HFFc6 (cell line): ENCODE measurements at regions not wholly inside any gene's neighbourhood (a gene's known extent, or its start where the extent isn't known, plus 50 kb on each side); places are given as distances from the start of the nearest gene placed in this dataset.

Source experiments
- DNase-seq: peaks from one replicate; pipeline ENCODE4 v3.0.0-alpha.2; 2018
- H3K27ac Mint-ChIP-seq: 2 replicates; pipeline ENCODE4 v1.8.0; 2020; ENCODE audit warnings: mild to moderate bottlenecking, mixed read lengths
- H3K27me3 Mint-ChIP-seq: 2 replicates; pipeline ENCODE4 v1.8.0; 2021; ENCODE audit warnings: mild to moderate bottlenecking, moderate library complexity, mixed read lengths; ENCODE audit not compliant: insufficient read depth
- H3K36me3 Mint-ChIP-seq: 2 replicates; pipeline ENCODE4 v1.8.0; 2021; ENCODE audit warnings: low read depth, mixed read lengths
- H3K4me1 Mint-ChIP-seq: 2 replicates; pipeline ENCODE4 v1.8.0; 2020; ENCODE audit warnings: low read depth, mixed read lengths
- H3K4me3 Mint-ChIP-seq: 2 replicates; pipeline ENCODE4 v1.8.0; 2020; ENCODE audit warnings: mild to moderate bottlenecking, moderate library complexity, mixed read lengths
- H3K9me3 Mint-ChIP-seq: 2 replicates; pipeline ENCODE4 v1.8.0; 2020; ENCODE audit warnings: mild to moderate bottlenecking, mixed read lengths
- TF ChIP-seq, protein P1 (sequence below): fragments of 200-600 bp; sonication (generic); IDR thresholded peaks from 2 replicates; pipeline ENCODE4 v1.5.0; 2021; ENCODE audit warnings: antibody characterized with exemption, mild to moderate bottlenecking

DNA sequence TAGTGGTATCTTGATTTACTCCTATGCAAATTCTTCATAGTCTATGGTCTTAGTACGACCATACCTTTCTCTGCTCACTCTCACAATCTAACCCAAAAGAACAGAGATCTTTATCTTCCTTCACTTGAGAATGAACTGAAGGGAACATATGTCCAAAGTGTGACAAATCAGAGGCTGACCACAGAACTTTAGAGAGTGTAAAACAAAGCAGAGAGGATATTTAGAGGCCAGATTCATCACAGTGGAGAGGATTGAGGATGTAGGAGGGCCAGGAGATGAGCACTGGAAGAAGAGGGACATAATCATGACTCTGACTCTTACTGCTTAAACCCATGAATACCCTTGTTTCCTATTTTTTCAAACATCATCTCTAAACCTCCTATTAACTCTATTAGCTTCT, 935.3 kb upstream of the PHF14 start:
- H3K4me1 Mint-ChIP-seq, result no peaks in the 10 kb centered on the region
- DNase-seq, result no peak
- H3K27ac Mint-ChIP-seq, result no peak overlapping the region
- H3K4me3 Mint-ChIP-seq, result no peak overlapping the region
- H3K36me3 Mint-ChIP-seq, result no peaks in the 10 kb centered on the region
- peaks cover 29% of the 10 kb centered on the region for H3K9me3 Mint-ChIP-seq
- TF ChIP-seq, protein P1, sequence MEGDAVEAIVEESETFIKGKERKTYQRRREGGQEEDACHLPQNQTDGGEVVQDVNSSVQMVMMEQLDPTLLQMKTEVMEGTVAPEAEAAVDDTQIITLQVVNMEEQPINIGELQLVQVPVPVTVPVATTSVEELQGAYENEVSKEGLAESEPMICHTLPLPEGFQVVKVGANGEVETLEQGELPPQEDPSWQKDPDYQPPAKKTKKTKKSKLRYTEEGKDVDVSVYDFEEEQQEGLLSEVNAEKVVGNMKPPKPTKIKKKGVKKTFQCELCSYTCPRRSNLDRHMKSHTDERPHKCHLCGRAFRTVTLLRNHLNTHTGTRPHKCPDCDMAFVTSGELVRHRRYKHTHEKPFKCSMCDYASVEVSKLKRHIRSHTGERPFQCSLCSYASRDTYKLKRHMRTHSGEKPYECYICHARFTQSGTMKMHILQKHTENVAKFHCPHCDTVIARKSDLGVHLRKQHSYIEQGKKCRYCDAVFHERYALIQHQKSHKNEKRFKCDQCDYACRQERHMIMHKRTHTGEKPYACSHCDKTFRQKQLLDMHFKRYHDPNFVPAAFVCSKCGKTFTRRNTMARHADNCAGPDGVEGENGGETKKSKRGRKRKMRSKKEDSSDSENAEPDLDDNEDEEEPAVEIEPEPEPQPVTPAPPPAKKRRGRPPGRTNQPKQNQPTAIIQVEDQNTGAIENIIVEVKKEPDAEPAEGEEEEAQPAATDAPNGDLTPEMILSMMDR, result no peak
- H3K27me3 Mint-ChIP-seq, result no peaks in the 10 kb centered on the region

DNA sequence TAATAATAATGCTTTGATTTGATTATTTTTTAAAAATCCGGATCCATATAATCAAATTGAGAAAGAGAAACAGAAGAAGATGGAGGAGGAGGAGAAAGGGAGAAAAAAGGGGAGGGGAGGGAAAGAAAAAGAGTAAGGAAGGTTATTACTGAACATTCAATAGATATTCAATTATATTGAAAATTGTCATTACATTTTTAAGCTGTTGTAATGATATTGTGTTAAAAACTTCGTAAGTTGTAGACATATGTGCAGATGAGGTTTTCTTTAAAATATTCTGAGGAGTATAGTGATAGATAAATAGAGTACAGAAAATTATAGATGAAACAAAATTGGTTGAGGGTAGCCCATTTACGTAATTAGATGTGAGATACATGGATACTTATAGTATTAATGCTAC, 933.0 kb upstream of the PHF14 start:
- Mint-ChIP-seq H3K27me3 (no peaks in the 10 kb centered on the region), H3K27ac (no peak overlapping the region), H3K4me1 (no peaks in the 10 kb centered on the region), H3K36me3 (no peaks in the 10 kb centered on the region), H3K9me3 (peaks cover 16% of the 10 kb centered on the region), H3K4me3 (no peak overlapping the region)
- DNase-seq, result no peak
- TF ChIP-seq, protein P1, result no peak

DNA sequence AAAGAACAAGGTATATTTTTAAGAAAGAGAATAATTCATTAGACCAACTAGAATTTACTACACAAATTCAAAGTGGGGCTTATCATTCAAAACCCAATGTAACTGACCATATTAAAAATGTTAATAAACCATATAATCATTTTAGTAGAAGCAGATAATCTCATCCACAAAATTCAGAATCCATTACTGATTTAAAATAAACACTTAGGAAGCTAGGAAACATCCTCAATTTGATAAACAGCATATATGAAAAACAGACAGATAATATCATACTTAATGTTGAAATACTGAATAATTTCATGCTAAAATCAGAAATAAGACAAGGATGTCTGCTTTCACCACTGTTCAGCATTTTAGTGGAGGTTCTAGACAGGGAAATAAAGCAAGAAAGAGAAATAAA, 902.8 kb upstream of the PHF14 start:
- no peaks in the 10 kb centered on the region for H3K27me3 Mint-ChIP-seq
- no peak for DNase-seq
- H3K27ac Mint-ChIP-seq, result no peak overlapping the region
- TF ChIP-seq, protein P1, result no peak
- no peak overlapping the region for H3K4me3 Mint-ChIP-seq
- H3K9me3 Mint-ChIP-seq, result peaks cover 21% of the 10 kb centered on the region
- no peaks in the 10 kb centered on the region for H3K4me1 Mint-ChIP-seq
- H3K36me3 Mint-ChIP-seq, result no peaks in the 10 kb centered on the region

DNA sequence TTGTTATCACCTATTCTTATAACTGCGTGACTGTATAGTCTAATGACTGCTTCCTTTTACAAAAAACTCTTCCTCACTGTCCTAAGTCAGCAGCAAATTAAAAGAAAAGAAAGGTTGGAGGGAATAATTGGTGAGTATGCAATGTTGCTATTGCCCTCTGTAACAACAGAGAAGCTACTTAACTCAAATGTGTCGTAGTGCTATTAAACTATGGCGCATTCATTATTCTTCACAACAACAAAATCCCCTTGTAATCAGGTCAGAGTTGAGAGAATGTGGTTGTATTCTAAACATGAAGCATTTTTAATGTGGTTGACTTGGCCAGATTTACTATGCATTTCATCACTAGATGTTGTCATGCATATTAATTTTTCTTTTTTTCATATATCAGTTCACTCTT, 897.8 kb upstream of the PHF14 start:
- Mint-ChIP-seq H3K4me1 (no peaks in the 10 kb centered on the region), H3K4me3 (no peak overlapping the region), H3K9me3 (peaks cover 41% of the 10 kb centered on the region), H3K27me3 (no peaks in the 10 kb centered on the region), H3K36me3 (peaks cover 4% of the 10 kb centered on the region; the same call in 1 of the 2 replicates), H3K27ac (no peak overlapping the region)
- no peak for DNase-seq
- TF ChIP-seq, protein P1, result no peak

DNA sequence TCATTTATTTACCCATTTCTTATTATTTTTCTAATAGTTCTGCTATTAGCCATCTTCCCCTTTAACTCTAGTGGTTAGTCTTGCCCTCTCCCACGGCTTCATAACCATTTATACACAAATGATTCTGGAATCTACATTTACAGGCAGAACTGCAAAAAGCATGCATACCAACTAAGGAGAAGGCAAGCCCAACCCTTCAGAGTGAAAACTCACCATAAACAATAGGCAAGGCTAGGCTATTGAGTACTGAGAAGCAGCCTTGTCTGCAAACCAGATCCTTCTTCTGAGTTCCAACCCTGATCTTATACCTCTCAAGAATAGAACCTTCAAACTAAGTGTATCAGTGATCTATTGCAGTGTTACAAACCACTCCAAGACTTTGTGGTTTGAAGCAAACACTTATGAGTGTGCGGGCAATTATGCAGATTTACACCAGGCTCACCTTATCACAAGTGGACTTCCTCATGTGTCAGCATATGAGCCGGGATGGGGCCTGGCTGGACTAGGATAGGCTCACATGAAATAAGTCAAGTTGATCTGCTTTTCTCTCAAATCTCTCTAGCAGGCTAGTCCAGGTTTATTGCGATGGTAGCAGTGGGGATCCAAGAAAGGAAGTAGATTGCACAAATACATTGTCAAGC, 896.9 kb upstream of the PHF14 start:
- Mint-ChIP-seq H3K36me3 (peaks cover 4% of the 10 kb centered on the region; the same call in 1 of the 2 replicates), H3K27ac (no peak overlapping the region), H3K9me3 (peaks cover 41% of the 10 kb centered on the region), H3K4me3 (no peak overlapping the region), H3K4me1 (no peaks in the 10 kb centered on the region), H3K27me3 (no peaks in the 10 kb centered on the region)
- TF ChIP-seq, protein P1, result no peak
- DNase-seq, result no peak
